Sigmoid colon (tissue), 6 donors: ENCODE measurements at regions not wholly inside any gene's neighbourhood (a gene's known extent, or its start where the extent isn't known, plus 50 kb on each side); places are given as distances from the start of the nearest gene placed in this dataset.

Experiments
- DNase-seq: peaks from one replicate; pipeline ENCODE4 v3.0.0-alpha.2; 2019
- H3K27ac ChIP-seq, 4 donors: fragments of 200-600 bp; sonication (generic); one replicate each; pipeline ENCODE4 v1.5.1; 2016 to 2019; ENCODE audit warnings: mild to moderate bottlenecking in 1 of 4
- H3K27me3 ChIP-seq, 3 donors: fragments of 200-600 bp; sonication (generic); one replicate each; pipeline ENCODE4 v1.5.1; 2019; ENCODE audit warnings: mild to moderate bottlenecking in 1 of 3
- H3K36me3 ChIP-seq, 4 donors: fragments of 200-600 bp; sonication (generic); one replicate each; pipeline ENCODE4 v1.5.1; 2016 to 2019
- H3K4me1 ChIP-seq, 4 donors: fragments of 200-600 bp; sonication (generic); one replicate each; pipeline ENCODE4 v1.5.1; 2017 to 2019
- H3K4me3 ChIP-seq, 4 donors: fragments of 200-600 bp; sonication (generic); one replicate each; pipeline ENCODE4 v1.5.1; 2017 to 2019; ENCODE audit warnings: mild to moderate bottlenecking in 2 of 4, moderate library complexity in 1 of 4
- H3K9me3 ChIP-seq, 4 donors: fragments of 200-600 bp in 3 of 4; sonication (generic) in 3 of 4; one replicate each; pipeline versions ENCODE4 v1.5.1 to v1.6.1; 2013 to 2019
- CTCF ChIP-seq, 4 experiments: fragments of 450-650 bp in 3 of 4; fragments of 200-600 bp in 1 of 4; IDR thresholded peaks; one replicate each; pipeline ENCODE4 v1.5.1; 2016 to 2019; ENCODE audit warnings: antibody characterized with exemption in 4 of 4, mild to moderate bottlenecking in 3 of 4, moderate library complexity in 2 of 4
- EP300 ChIP-seq, 4 donors: sonication (generic); formaldehyde crosslinking; IDR thresholded peaks; one replicate each; pipeline ENCODE4 v1.6.1; 2017; ENCODE audit warnings: antibody characterized with exemption in 4 of 4
- POLR2A ChIP-seq, 2 donors: fragments of 450-650 bp; IDR thresholded peaks; one replicate each; pipeline ENCODE4 v1.6.1; 2016; ENCODE audit warnings: antibody characterized with exemption in 2 of 2, mild to moderate bottlenecking in 2 of 2, moderate library complexity in 2 of 2
- POLR2AphosphoS5 ChIP-seq, 4 donors: sonication (generic); formaldehyde crosslinking; IDR thresholded peaks; one replicate each; pipeline ENCODE4 v1.6.1; 2017; ENCODE audit warnings: antibody characterized with exemption in 4 of 4
- WGBS, 2 donors: extraction: QIAGEN DNeasy Blood & Tissue Kit; methylation state at CpG; one replicate each; pipeline ENCODE4 v1.1.7; 2013; 5-methylcytosine and 5-hydroxymethylcytosine counted together
- intact Hi-C: fragments of 100-400 bp; cut with DNase I; formaldehyde crosslinking; loops from one replicate; pipeline ENCODE4 v1.15.1; 2023
- small RNA-seq, 3 donors: library from RNA; depleted of rRNA; stranded (forward); fragments of <200 nt; gene quantifications; one replicate each; pipeline ENCODE3, GENCODE V24; 2016
- donor health status: healthy with polysubstance abuse.
- donor health status: healthy.

GRCh38 chr9:119435076-119435475 lies 65.8 kb upstream of the BRINP1 start:
- Histone ChIP-seq H3K4me1 (no peaks in the 10 kb centered on the region), H3K27me3 (no peaks in the 10 kb centered on the region), H3K27ac (no peak overlapping the region), H3K9me3 (no peaks in the 10 kb centered on the region), H3K36me3 (no peaks in the 10 kb centered on the region), H3K4me3 (no peak overlapping the region)
- intact Hi-C loops = no loop called here
- DNase-seq = no peak
- TF ChIP-seq CTCF (IDR thresholded peaks at IDR 0.05) (no peak), POLR2A (IDR thresholded peaks at IDR 0.05) (no peak), EP300 (IDR thresholded peaks at IDR 0.05) (no peak), POLR2AphosphoS5 (IDR thresholded peaks at IDR 0.05) (no peak)
- WGBS, 2 donors = 69 to 80% methylated on average over 1 of the region's 1 CpG

DNA sequence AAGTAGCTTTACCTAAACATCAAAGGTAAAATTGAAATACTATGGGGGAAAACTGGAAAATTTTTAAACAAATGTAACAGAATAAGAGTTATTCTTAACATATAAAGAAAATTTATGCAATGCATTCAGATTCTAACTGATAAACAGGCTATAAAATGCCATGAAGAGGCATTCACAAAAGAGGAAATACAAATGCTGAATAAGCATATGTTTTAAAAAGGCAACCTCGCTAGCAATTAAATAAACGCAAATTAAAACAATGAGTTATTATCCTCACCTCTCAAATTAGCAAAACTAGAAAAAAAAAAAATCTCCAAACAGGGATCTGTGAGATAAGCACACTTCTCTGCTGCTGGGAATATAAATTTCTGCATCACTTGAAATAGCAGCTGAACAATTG lies 63.2 kb upstream of the BRINP1 start:
- Histone ChIP-seq H3K4me3 (no peak overlapping the region), H3K36me3 (no peaks in the 10 kb centered on the region), H3K27ac (no peak overlapping the region), H3K4me1 (no peaks in the 10 kb centered on the region), H3K27me3 (no peaks in the 10 kb centered on the region), H3K9me3 (peaks cover 0 to 3% (median under 1%) of the 10 kb centered on the region in 4 donors)
- 63 to 77% methylated on average over 2 of the region's 2 CpGs for WGBS, 2 donors
- no peak for TF ChIP-seq CTCF (IDR thresholded peaks at IDR 0.05)
- TF ChIP-seq EP300 (IDR thresholded peaks at IDR 0.05) = no peak
- TF ChIP-seq POLR2AphosphoS5 (IDR thresholded peaks at IDR 0.05) = no peak
- no peak for TF ChIP-seq POLR2A (IDR thresholded peaks at IDR 0.05)
- no peak for DNase-seq
- intact Hi-C loops = no loop called here

- H3K36me3 ChIP-seq = no peaks in the 10 kb centered on the region
- intact Hi-C loops = no loop called here
These were observed 60.1 kb upstream of the BRINP1 start for GRCh38 chr9:119429302-119429701.

GRCh38 chr9:119420231-119420630 lies 51.0 kb upstream of the BRINP1 start:
- Histone ChIP-seq H3K27ac (no peak overlapping the region), H3K4me3 (no peak overlapping the region), H3K4me1 (no peaks in the 10 kb centered on the region), H3K36me3 (no peaks in the 10 kb centered on the region), H3K9me3 (no peaks in the 10 kb centered on the region), H3K27me3 (no peaks in the 10 kb centered on the region)
- TF ChIP-seq CTCF (IDR thresholded peaks at IDR 0.05) = no peak
- TF ChIP-seq EP300 (IDR thresholded peaks at IDR 0.05) = no peak
- no peak for TF ChIP-seq POLR2AphosphoS5 (IDR thresholded peaks at IDR 0.05)
- TF ChIP-seq POLR2A (IDR thresholded peaks at IDR 0.05) = no peak
- intact Hi-C loops = no loop called here
- 28 to 48% methylated on average over 2 of the region's 2 CpGs for WGBS, 2 donors
- DNase-seq = no peak

More at GRCh38 chr9:119429302-119429701, 60.1 kb upstream of the BRINP1 start:
- 76 to 80% methylated on average over 4 of the region's 4 CpGs for WGBS, 2 donors
- TF ChIP-seq POLR2AphosphoS5 (IDR thresholded peaks at IDR 0.05) (no peak), EP300 (IDR thresholded peaks at IDR 0.05) (no peak), POLR2A (IDR thresholded peaks at IDR 0.05) (no peak), CTCF (IDR thresholded peaks at IDR 0.05) (no peak)
- Histone ChIP-seq H3K27me3 (no peaks in the 10 kb centered on the region), H3K4me3 (no peak overlapping the region), H3K27ac (no peak overlapping the region), H3K9me3 (peaks cover 0 to 4% (median 2%) of the 10 kb centered on the region in 4 donors), H3K4me1 (no peaks in the 10 kb centered on the region)
- no peak for DNase-seq

Small RNA genes in the stretch of these regions (small RNA-seq; reads per million reads assigned to genes)
- 0 reads per million in 3 donors for gene MIR147A
